Tongue (tissue), 1 donor: ENCODE measurements at regions not wholly inside any gene's neighbourhood (a gene's known extent, or its start where the extent isn't known, plus 50 kb on each side); places are given as distances from the start of the nearest gene placed in this dataset.

Source experiments
- DNase-seq: peaks from one replicate; pipeline ENCODE4 v3.0.0-alpha.2; 2015

GRCh38 chr11:37727371-37727770, 1129.3 kb upstream of the RAG2 start:
- no peak for DNase-seq

GRCh38 chr11:37724315-37724714, 1126.3 kb upstream of the RAG2 start:
- no peak for DNase-seq

GRCh38 chr11:37721485-37721884, 1123.4 kb upstream of the RAG2 start:
- no peak for DNase-seq

GRCh38 chr11:37718431-37718999, 1120.5 kb upstream of the RAG2 start:
- peak; percentile 32 for DNase-seq

GRCh38 chr11:37712251-37712650, 1114.2 kb upstream of the RAG2 start:
- DNase-seq = peak; percentile 27

GRCh38 chr11:37710031-37710430, 1112.0 kb upstream of the RAG2 start:
- DNase-seq = peak; percentile 82

- DNase-seq = no peak
Measured at GRCh38 chr11:37704791-37705190, 1106.8 kb upstream of the RAG2 start.

- DNase-seq = no peak
Measured at GRCh38 chr11:37699644-37700043, 1101.6 kb upstream of the RAG2 start.

- DNase-seq = no peak
Measured at GRCh38 chr11:37695283-37695682, 1097.2 kb upstream of the RAG2 start.

GRCh38 chr11:37689951-37690350, 1091.9 kb upstream of the RAG2 start:
- DNase-seq = no peak

GRCh38 chr11:37688456-37688855, 1090.4 kb upstream of the RAG2 start:
- DNase-seq = no peak

- DNase-seq = no peak
Measured at GRCh38 chr11:37687130-37687529, 1089.1 kb upstream of the RAG2 start.

- DNase-seq = no peak
Measured at GRCh38 chr11:37671321-37671720, 1073.3 kb upstream of the RAG2 start.

- DNase-seq = no peak
Measured at GRCh38 chr11:37666960-37667359, 1068.9 kb upstream of the RAG2 start.

GRCh38 chr11:37657645-37658044, 1059.6 kb upstream of the RAG2 start:
- peak; percentile 5 for DNase-seq

- DNase-seq = no peak
Measured at GRCh38 chr11:37647767-37648166, 1049.7 kb upstream of the RAG2 start.

- no peak for DNase-seq
Measured at GRCh38 chr11:37643968-37644367, 1045.9 kb upstream of the RAG2 start.

GRCh38 chr11:37642296-37642695, 1044.3 kb upstream of the RAG2 start:
- no peak for DNase-seq

- DNase-seq = no peak
Measured at GRCh38 chr11:37632748-37633147, 1034.7 kb upstream of the RAG2 start.

- no peak for DNase-seq
Measured at GRCh38 chr11:37630866-37631265, 1032.8 kb upstream of the RAG2 start.

- DNase-seq = no peak
Measured at GRCh38 chr11:37623778-37624177, 1025.7 kb upstream of the RAG2 start.

GRCh38 chr11:37621662-37622061, 1023.6 kb upstream of the RAG2 start:
- no peak for DNase-seq

GRCh38 chr11:37616291-37616690, 1018.3 kb upstream of the RAG2 start:
- DNase-seq = no peak

- DNase-seq = no peak
Measured at GRCh38 chr11:37613031-37613430, 1015.0 kb upstream of the RAG2 start.

GRCh38 chr11:37612146-37612545, 1014.1 kb upstream of the RAG2 start:
- DNase-seq = no peak
